GM12878 (cell line): ENCODE measurements at regions not wholly inside any gene's neighbourhood (a gene's known extent, or its start where the extent isn't known, plus 50 kb on each side); places are given as distances from the start of the nearest gene placed in this dataset.

Experiments used
- ATAC-seq: fragments of 200-7000 bp; cut with Tn5 transposase; 3 replicates; pipeline ENCODE4 v1.9.1; 2020; ENCODE audit warnings: mild to moderate bottlenecking, moderate library complexity
- BruUV-seq: library from RNA; stranded (reverse); fragments of 400-500 nt; replicated peaks from 2 replicates; lab custom pipeline; 2021; lab: Mats Ljungman, UMichigan
- CTCF ChIA-PET: fragments of 300-600 bp; sonication (Branson Sonifier 250); formaldehyde crosslinking; extraction: SDS; loops from one replicate; lab custom pipeline; 2021; ENCODE audit warnings: inconsistent platforms; lab: Yijun Ruan, JAX
- POLR2A ChIA-PET: fragments of 350-600 bp; formaldehyde crosslinking; extraction: SDS; loops from one replicate; lab custom pipeline; 2021; ENCODE audit warnings: inconsistent platforms; lab: Charles Lee
- RAD21 ChIA-PET: fragments of 300-600 bp; sonication (Branson Sonifier 250); formaldehyde crosslinking; loops from one replicate; lab custom pipeline; 2023; ENCODE audit warnings: antibody characterized with exemption; ENCODE audit not compliant: unreplicated experiment; lab: Charles Lee
- SMC1A ChIA-PET: fragments of 300-600 bp; sonication (Branson Sonifier 250); formaldehyde crosslinking; loops from one replicate; lab custom pipeline; 2023; ENCODE audit not compliant: unreplicated experiment, uncharacterized antibody; lab: Charles Lee
- DNase-seq: peaks from one replicate; pipeline ENCODE4 v3.0.0-alpha.2; 2011; ENCODE audit warnings: low read depth, low spot score
- FAIRE-seq: peaks from 3 replicates; lab custom pipeline; 2011; peaks lifted over from hg19 to GRCh38; lab: Jason Lieb, UNC
- H2AFZ ChIP-seq: 2 replicates; pipeline ENCODE4 v1.6.0; 2011; ENCODE audit warnings: low read depth, low read length, control low read depth; ENCODE audit not compliant: control insufficient read depth
- H3K27ac ChIP-seq: 2 replicates; pipeline ENCODE4 v1.5.1; 2011; ENCODE audit warnings: control low read depth; ENCODE audit not compliant: control insufficient read depth, insufficient read depth
- H3K27me3 ChIP-seq, 2 experiments: replicated peaks in 1 of 2; 2 replicates each; pipeline versions ENCODE4 v1.6.0 to v1.6.1; 2011; ENCODE audit warnings: low read length in 1 of 2; ENCODE audit not compliant: control insufficient read depth in 2 of 2, insufficient read depth in 2 of 2
- H3K36me3 ChIP-seq, 2 experiments: 2 replicates each; pipeline ENCODE4 v1.5.1; 2011; ENCODE audit warnings: low read length in 1 of 2; ENCODE audit not compliant: control insufficient read depth in 2 of 2, insufficient read depth in 2 of 2
- H3K4me1 ChIP-seq: 2 replicates; pipeline ENCODE4 v1.6.1; 2011; ENCODE audit warnings: mild to moderate bottlenecking, low read length, moderate library complexity, mixed read lengths; ENCODE audit not compliant: control insufficient read depth, insufficient read depth
- H3K4me2 ChIP-seq: 2 replicates; pipeline ENCODE4 v1.6.0; 2011; ENCODE audit warnings: control low read depth; ENCODE audit not compliant: control insufficient read depth, insufficient read depth
- H3K4me3 ChIP-seq: fragments of 200-600 bp; sonication (generic); 2 replicates; pipeline ENCODE4 v1.5.1; 2016
- H3K79me2 ChIP-seq: 2 replicates; pipeline ENCODE4 v1.6.0; 2011; ENCODE audit warnings: low read length; ENCODE audit not compliant: control insufficient read depth, insufficient read depth
- H3K9ac ChIP-seq: 2 replicates; pipeline ENCODE4 v1.8.0; 2011; ENCODE audit warnings: low read length, control low read depth, mixed read lengths; ENCODE audit not compliant: control insufficient read depth, insufficient read depth
- H3K9me3 ChIP-seq: replicated peaks from 3 replicates; pipeline ENCODE4 v1.5.1; 2011; ENCODE audit warnings: mild to moderate bottlenecking, low read length; ENCODE audit not compliant: control insufficient read depth, insufficient read depth
- H4K20me1 ChIP-seq: 2 replicates; pipeline ENCODE4 v1.6.0; 2011; ENCODE audit not compliant: control insufficient read depth, insufficient read depth
- HCFC1 ChIP-seq: fragments of 150-350 bp; IDR thresholded peaks from 2 replicates; pipeline ENCODE4 v1.6.1; 2014; ENCODE audit warnings: low read length
- MTA2 ChIP-seq: fragments of 450-650 bp; IDR thresholded peaks from 2 replicates; pipeline ENCODE4 v1.6.1; 2016; ENCODE audit warnings: low read depth, mild to moderate bottlenecking, moderate library complexity
- PKNOX1 ChIP-seq: fragments of 450-650 bp; IDR thresholded peaks from 2 replicates; pipeline ENCODE4 v1.6.1; 2016; ENCODE audit warnings: mild to moderate bottlenecking
- RAD51 ChIP-seq: fragments of 450-650 bp; IDR thresholded peaks from 2 replicates; pipeline ENCODE4 v1.6.1; 2016; ENCODE audit warnings: moderate library complexity, mild to moderate bottlenecking, inconsistent platforms
- SP1 ChIP-seq: IDR thresholded peaks from one replicate; pipeline ENCODE4 v1.6.1; 2011; ENCODE audit warnings: low read depth, low read length
- STAT1 ChIP-seq: fragments of 450-650 bp; conservative IDR thresholded peaks from 2 replicates; pipeline ENCODE4 v1.6.1; 2014; ENCODE audit warnings: antibody characterized with exemption, mild to moderate bottlenecking
- STAT3 ChIP-seq: IDR thresholded peaks from 2 replicates; pipeline ENCODE4 v1.6.1; 2011; ENCODE audit warnings: low read depth, low read length, improper control_type of control experiment
- ZNF622 ChIP-seq: fragments of 450-650 bp; IDR thresholded peaks from 2 replicates; pipeline ENCODE4 v1.6.1; 2017; ENCODE audit warnings: mild to moderate bottlenecking, inconsistent platforms
- WGBS: methylation state at CpG from one replicate; pipeline ENCODE4 v1.1.6; 2016; ENCODE audit warnings: low lambda C conversion rate; ENCODE audit not compliant: insufficient replicate concordance, insufficient coverage; ENCODE audit errors: missing lambda C conversion rate; 5-methylcytosine and 5-hydroxymethylcytosine counted together
- in situ Hi-C: fragments of 300-500 bp; cut with MboI; formaldehyde crosslinking; loops from 9 replicates; pipeline ENCODE4 v1.14.3; 2018; ENCODE audit warnings: mixed read lengths
- intact Hi-C: fragments of 100-400 bp; cut with micrococcal nuclease; formaldehyde crosslinking; loops from one replicate; pipeline ENCODE4 v1.14.2; 2022; ENCODE audit not compliant: unreplicated experiment
- TF ChIP-seq, protein P1 (sequence below): fragments of 150-350 bp; IDR thresholded peaks from 2 replicates; pipeline ENCODE4 v1.6.1; 2016; ENCODE audit warnings: low read depth, low read length

- H3K27ac ChIP-seq = no peak overlapping the region
- H3K79me2 ChIP-seq = no peaks in the 10 kb centered on the region
- RAD21 ChIA-PET = no interaction called here
- no peaks in the 10 kb centered on the region for H3K27me3 ChIP-seq
- no TSS peak for BruUV-seq
- no peak overlapping the region for H3K4me2 ChIP-seq
- no peak for TF ChIP-seq STAT1
- no peak for TF ChIP-seq PKNOX1
- TF ChIP-seq RAD51 = no peak
- no peak for TF ChIP-seq HCFC1
- POLR2A ChIA-PET = no interaction called here
- H4K20me1 ChIP-seq = no peaks in the 10 kb centered on the region
- FAIRE-seq (no peak), DNase-seq (no peak), ATAC-seq (no peak)
- no peaks in the 10 kb centered on the region for H3K36me3 ChIP-seq
- H3K4me3 ChIP-seq = no peak overlapping the region
- in situ Hi-C loops (no loop called here), intact Hi-C loops (no loop called here)
- H2AFZ ChIP-seq = no peak overlapping the region
- WGBS = 78% methylated on average over 2 of the region's 2 CpGs
- CTCF ChIA-PET = no interaction called here
- no peaks in the 10 kb centered on the region for H3K9me3 ChIP-seq
- SMC1A ChIA-PET = no interaction called here
- no peaks in the 10 kb centered on the region for H3K4me1 ChIP-seq
- no peak overlapping the region for H3K9ac ChIP-seq
Observed at GRCh38 chr9:25129537-25129936, 548.7 kb downstream of the TUSC1 start.

DNA sequence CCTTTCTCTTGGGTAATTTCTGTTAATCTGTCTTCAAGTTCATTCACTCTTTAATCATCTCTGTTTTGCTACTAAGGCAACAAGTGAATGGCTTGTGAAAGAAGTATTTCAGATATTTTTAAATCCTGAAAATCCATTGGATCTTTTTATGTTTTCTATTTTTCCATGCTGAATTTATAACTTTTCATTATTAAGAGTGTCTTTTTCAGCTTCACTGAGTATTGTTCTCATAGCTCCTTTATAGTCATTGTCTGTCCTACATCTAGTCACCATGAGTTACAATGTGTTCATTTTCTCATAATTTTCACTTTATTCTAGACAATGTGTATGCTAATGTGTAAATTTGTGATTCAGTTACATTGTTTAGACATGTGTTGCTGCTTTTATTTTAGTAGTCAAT is 556.4 kb downstream of the TUSC1 start:
- SMC1A ChIA-PET = no interaction called here
- no peak overlapping the region for H2AFZ ChIP-seq
- intact Hi-C loops = no loop called here
- FAIRE-seq = no peak
- H3K4me3 ChIP-seq = no peak overlapping the region
- RAD21 ChIA-PET = no interaction called here
- DNase-seq = no peak
- TF ChIP-seq MTA2 = no peak
- TF ChIP-seq ZNF622 = no peak
- no peak for TF ChIP-seq SP1
- no peak for TF ChIP-seq STAT3
- TF ChIP-seq, protein P1, sequence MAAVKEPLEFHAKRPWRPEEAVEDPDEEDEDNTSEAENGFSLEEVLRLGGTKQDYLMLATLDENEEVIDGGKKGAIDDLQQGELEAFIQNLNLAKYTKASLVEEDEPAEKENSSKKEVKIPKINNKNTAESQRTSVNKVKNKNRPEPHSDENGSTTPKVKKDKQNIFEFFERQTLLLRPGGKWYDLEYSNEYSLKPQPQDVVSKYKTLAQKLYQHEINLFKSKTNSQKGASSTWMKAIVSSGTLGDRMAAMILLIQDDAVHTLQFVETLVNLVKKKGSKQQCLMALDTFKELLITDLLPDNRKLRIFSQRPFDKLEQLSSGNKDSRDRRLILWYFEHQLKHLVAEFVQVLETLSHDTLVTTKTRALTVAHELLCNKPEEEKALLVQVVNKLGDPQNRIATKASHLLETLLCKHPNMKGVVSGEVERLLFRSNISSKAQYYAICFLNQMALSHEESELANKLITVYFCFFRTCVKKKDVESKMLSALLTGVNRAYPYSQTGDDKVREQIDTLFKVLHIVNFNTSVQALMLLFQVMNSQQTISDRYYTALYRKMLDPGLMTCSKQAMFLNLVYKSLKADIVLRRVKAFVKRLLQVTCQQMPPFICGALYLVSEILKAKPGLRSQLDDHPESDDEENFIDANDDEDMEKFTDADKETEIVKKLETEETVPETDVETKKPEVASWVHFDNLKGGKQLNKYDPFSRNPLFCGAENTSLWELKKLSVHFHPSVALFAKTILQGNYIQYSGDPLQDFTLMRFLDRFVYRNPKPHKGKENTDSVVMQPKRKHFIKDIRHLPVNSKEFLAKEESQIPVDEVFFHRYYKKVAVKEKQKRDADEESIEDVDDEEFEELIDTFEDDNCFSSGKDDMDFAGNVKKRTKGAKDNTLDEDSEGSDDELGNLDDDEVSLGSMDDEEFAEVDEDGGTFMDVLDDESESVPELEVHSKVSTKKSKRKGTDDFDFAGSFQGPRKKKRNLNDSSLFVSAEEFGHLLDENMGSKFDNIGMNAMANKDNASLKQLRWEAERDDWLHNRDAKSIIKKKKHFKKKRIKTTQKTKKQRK = no peak
- no peaks in the 10 kb centered on the region for H4K20me1 ChIP-seq
- no peak overlapping the region for H3K9ac ChIP-seq
- in situ Hi-C loops = no loop called here
- no peaks in the 10 kb centered on the region for H3K79me2 ChIP-seq
- no peak for ATAC-seq
- no peak overlapping the region for H3K4me2 ChIP-seq
- no peaks in the 10 kb centered on the region for H3K27me3 ChIP-seq
- POLR2A ChIA-PET = no interaction called here
- H3K36me3 ChIP-seq = no peaks in the 10 kb centered on the region
- CTCF ChIA-PET = no interaction called here
- BruUV-seq = no TSS peak
- no peaks in the 10 kb centered on the region for H3K9me3 ChIP-seq
- H3K27ac ChIP-seq = no peak overlapping the region
- no peaks in the 10 kb centered on the region for H3K4me1 ChIP-seq
